LNCaP clone FGC (cell line): ENCODE measurements at regions not wholly inside any gene's neighbourhood (a gene's known extent, or its start where the extent isn't known, plus 50 kb on each side); places are given as distances from the start of the nearest gene placed in this dataset.

Experiments used
- DNase-seq: peaks from one replicate; pipeline ENCODE4 v3.0.0-alpha.2; 2011; ENCODE audit warnings: low read depth
- H3K4me3 ChIP-seq: 2 replicates; pipeline ENCODE4 v1.5.1; 2011; ENCODE audit warnings: mild to moderate bottlenecking, low read depth, low read length, control low read depth
- TF ChIP-seq, protein P1 (sequence below): IDR thresholded peaks from 2 replicates; pipeline ENCODE4 v1.5.1; 2012; ENCODE audit warnings: mild to moderate bottlenecking; ENCODE audit not compliant: control insufficient read depth, insufficient read depth; ENCODE audit errors: extremely low read depth

DNA sequence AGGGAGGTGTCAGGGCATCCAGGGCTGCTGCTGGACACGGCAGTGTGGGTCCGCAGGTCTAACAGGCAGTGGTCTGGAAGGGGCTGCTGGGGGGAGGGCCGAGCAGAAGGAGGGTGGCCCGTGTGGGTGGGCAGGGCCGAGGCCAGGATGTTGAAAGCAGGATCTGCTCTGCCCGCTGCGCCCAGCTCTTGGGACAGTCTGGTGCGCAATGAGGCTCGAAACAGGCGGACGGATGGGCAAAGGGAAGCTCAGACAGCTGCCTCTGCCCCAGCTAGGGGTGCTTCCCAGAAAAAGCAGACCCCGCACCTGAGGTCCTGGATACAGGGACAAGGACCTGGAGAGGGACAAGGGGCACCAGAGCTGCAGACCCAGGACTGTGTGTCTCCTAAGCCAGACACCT, 121.3 kb downstream of the FAM53A start:
- no peak overlapping the region for H3K4me3 ChIP-seq
- no peak for DNase-seq
- TF ChIP-seq, protein P1, sequence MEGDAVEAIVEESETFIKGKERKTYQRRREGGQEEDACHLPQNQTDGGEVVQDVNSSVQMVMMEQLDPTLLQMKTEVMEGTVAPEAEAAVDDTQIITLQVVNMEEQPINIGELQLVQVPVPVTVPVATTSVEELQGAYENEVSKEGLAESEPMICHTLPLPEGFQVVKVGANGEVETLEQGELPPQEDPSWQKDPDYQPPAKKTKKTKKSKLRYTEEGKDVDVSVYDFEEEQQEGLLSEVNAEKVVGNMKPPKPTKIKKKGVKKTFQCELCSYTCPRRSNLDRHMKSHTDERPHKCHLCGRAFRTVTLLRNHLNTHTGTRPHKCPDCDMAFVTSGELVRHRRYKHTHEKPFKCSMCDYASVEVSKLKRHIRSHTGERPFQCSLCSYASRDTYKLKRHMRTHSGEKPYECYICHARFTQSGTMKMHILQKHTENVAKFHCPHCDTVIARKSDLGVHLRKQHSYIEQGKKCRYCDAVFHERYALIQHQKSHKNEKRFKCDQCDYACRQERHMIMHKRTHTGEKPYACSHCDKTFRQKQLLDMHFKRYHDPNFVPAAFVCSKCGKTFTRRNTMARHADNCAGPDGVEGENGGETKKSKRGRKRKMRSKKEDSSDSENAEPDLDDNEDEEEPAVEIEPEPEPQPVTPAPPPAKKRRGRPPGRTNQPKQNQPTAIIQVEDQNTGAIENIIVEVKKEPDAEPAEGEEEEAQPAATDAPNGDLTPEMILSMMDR, result no peak

DNA sequence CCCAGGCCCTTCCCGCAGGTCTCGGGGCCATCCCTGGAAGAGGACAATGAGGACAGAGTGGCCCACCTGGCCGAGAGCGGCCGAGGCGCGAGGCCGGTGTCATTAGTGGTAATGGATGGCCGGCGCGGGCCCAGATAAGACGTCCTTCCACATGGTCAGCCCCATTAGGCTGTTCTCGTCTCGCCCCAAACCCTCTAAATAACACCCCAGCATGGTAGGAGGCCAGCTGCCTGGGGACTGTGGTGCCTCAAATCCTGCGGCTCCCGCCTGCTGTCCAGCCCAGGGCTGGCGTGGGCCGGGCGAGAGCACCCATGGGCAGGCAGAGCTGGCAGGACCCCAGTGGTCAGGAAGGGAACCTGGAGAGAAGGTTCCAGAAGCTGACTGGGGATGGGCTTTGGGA, 121.7 kb downstream of the FAM53A start:
- H3K4me3 ChIP-seq, result no peak overlapping the region
- TF ChIP-seq, protein P1, result no peak
- DNase-seq, result no peak

DNA sequence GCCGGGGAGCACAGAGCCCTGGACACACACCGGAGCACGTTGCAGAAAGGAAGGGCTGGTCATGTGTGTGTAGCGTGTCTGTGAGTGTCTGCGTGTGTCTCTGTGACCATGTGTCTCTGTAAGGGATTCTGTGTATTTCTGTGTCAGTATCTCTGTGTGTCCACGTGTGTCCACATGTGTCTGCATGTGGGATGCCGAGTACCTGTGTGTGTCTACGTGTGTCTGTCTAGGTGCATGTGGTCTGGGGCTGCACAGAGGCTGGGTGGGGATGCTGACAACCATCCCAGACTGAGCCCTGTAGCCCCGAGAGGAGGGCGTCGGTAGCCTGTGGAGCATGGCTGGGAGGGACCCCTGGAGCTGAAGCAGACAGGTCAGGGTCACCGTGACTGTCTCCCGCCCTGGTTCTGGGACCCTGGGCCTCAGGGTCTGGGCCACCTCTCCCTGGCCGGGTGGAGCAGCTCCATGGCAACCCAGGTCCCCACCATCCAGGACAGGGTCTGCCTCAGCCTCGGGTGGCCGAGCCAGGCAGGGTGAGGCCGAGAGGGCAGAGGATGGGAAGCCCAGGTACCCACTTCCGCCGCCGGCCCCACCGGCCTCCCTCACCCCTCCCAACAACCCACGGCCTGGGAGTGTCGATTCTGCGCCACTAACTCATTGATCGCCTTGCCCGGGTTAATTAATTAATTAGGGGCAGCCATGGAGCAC, 122.7 kb downstream of the FAM53A start:
- no peak for DNase-seq
- TF ChIP-seq, protein P1, result no peak
- no peak overlapping the region for H3K4me3 ChIP-seq

DNA sequence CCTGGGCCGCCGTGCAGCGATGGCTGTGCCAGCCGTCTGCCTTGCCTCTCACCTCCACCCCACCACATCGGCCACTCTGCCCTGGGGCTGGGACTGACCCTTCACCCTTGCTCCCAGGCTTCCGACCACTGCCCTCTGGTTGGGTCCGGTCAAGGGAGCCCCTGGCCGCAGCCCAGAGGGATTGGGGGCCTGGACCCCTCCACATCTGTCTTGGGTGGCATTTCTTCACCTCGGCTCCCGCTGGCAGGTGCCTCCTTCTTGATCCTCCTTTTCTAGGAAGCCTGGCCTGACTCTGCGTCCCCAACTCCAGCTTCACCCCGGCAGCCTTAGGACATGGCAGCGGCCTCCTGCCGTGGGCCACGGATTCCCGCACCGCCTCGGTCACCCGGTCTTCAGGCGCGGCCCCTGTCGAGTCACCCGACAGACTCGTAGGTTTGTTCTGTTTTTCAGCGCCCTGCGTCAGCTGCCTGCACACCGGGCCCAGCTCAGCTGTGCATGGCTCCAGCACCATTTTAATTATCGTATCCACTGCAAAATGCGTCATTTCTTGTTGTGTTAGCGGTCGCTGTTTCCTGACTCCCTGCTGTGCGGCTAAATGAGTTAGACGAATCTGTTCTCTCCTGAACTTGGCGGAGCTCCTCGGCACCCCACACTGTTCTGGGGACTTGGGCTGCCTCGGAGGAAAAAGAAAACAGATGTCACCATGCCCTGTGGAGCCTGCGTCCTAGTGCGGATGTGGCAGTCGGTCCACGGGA, 124.0 kb downstream of the FAM53A start:
- TF ChIP-seq, protein P1, result no peak
- no peak for DNase-seq
- no peak overlapping the region for H3K4me3 ChIP-seq

DNA sequence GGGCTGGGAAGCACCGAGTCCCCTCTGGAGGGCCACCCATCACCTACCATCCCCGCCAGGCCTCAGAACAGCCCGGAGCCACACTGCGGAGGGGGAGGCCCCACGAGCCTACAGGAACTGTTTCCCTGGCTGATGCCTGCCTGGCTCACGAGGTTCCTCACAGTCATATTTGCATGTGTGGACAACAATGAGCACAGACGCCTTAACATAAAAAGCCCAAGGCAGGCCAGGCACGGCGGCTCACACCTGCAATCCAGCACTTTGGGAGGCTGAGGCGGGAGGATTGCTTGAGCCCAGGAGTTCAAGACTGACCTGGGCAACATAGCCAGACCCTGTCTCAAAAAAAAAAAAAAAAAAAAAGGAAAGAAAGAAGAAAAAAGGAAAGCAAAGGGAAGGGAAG, 125.9 kb downstream of the FAM53A start:
- no peak for DNase-seq
- TF ChIP-seq, protein P1, result no peak
- H3K4me3 ChIP-seq, result no peak overlapping the region

DNA sequence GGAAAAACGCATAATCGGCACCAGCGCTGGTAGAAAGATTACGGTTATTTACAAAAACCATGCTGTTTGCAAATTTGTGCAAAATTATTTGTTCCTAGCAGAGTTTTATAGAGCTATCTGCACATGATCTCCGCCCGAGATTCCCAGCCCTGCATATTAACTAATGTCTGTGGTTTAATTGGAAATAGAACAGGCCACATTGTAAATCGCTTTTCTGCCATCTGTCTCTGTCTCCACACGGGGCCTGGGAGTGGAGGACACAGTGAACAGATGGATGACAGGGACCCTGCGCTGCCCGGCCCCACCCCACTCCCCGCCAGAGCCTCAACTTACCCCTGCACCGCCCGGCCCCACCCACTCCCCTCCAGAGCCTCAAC, 126.9 kb downstream of the FAM53A start:
- TF ChIP-seq, protein P1, result no peak
- no peak overlapping the region for H3K4me3 ChIP-seq
- no peak for DNase-seq
